ENCODE measurements at regions not wholly inside any gene's neighbourhood (a gene's known extent, or its start where the extent isn't known, plus 50 kb on each side); places are given as distances from the start of the nearest gene placed in this dataset.

DNA sequence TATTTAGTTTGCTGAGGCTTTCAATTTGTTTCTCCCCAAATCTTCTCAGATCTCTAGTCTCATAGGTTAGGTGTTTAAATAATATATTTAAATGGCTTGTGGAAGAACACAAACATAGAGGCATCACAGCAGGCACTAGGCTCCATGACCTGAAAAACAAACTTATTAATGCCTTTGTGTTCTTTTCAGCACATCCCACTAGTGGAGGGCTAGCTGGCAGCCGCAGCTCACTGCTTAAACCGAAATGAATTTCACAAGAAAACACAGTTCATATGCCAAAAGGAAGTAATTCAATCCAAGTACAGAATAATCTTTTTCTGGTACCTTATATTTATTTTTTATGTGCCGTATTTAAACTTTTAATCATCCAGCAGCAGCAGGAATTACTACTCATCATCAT is 382.5 kb downstream of the PLK2 start:
- TF ChIP-seq, protein P1, sequence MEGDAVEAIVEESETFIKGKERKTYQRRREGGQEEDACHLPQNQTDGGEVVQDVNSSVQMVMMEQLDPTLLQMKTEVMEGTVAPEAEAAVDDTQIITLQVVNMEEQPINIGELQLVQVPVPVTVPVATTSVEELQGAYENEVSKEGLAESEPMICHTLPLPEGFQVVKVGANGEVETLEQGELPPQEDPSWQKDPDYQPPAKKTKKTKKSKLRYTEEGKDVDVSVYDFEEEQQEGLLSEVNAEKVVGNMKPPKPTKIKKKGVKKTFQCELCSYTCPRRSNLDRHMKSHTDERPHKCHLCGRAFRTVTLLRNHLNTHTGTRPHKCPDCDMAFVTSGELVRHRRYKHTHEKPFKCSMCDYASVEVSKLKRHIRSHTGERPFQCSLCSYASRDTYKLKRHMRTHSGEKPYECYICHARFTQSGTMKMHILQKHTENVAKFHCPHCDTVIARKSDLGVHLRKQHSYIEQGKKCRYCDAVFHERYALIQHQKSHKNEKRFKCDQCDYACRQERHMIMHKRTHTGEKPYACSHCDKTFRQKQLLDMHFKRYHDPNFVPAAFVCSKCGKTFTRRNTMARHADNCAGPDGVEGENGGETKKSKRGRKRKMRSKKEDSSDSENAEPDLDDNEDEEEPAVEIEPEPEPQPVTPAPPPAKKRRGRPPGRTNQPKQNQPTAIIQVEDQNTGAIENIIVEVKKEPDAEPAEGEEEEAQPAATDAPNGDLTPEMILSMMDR (IDR thresholded peaks at IDR 0.05; ENCODE audit: low read length) = no peak
- no peak for TF ChIP-seq EZH2 (optimal IDR thresholded peaks at IDR 0.05; ENCODE audit: low read depth, low read length)

Data from MM.1S (cell line).